GM12878 (cell line): ENCODE measurements at regions not wholly inside any gene's neighbourhood (a gene's known extent, or its start where the extent isn't known, plus 50 kb on each side); places are given as distances from the start of the nearest gene placed in this dataset.

Experiments used
- DPF2 ChIP-seq: fragments of 450-650 bp; IDR thresholded peaks from 2 replicates; pipeline ENCODE4 v1.6.1; 2017; ENCODE audit warnings: mild to moderate bottlenecking
- EP300 ChIP-seq, 2 experiments: fragments of 150-350 bp in 1 of 2; IDR thresholded peaks; 2 replicates each; pipeline ENCODE4 v1.6.1; 2011 to 2012; ENCODE audit warnings: low read depth in 2 of 2, low read length in 2 of 2, borderline replicate concordance in 1 of 2, improper control_type of control experiment in 1 of 2, inconsistent platforms in 1 of 2; ENCODE audit not compliant: control insufficient read depth in 1 of 2
- POLR2A ChIP-seq: IDR thresholded peaks from 2 replicates; pipeline ENCODE4 v1.6.1; 2011; ENCODE audit warnings: low read depth, mild to moderate bottlenecking, low read length
- USF2 ChIP-seq: IDR thresholded peaks from 2 replicates; pipeline ENCODE4 v1.6.1; 2011; ENCODE audit warnings: low read depth, low read length, improper control_type of control experiment, borderline replicate concordance
- ZNF274 ChIP-seq: IDR thresholded peaks from one replicate; pipeline ENCODE4 v1.8.0; 2011; ENCODE audit not compliant: insufficient read length, insufficient read depth
- TF ChIP-seq, protein P1 (sequence below), 3 experiments: IDR thresholded peaks in 2 of 3; conservative IDR thresholded peaks in 1 of 3; 2 replicates each; pipeline ENCODE4 v1.5.1; 2011; ENCODE audit warnings: low read depth in 3 of 3, low read length in 3 of 3, mild to moderate bottlenecking in 3 of 3, control low read depth in 2 of 3, moderate library complexity in 2 of 3, inconsistent platforms in 1 of 3, mixed read lengths in 1 of 3; ENCODE audit not compliant: control insufficient read depth in 2 of 3, insufficient read depth in 1 of 3; ENCODE audit errors: extremely low read depth in 1 of 3

GRCh38 chr11:92556431-92556830 is 331.8 kb downstream of the FAT3 start:
- TF ChIP-seq, protein P1, sequence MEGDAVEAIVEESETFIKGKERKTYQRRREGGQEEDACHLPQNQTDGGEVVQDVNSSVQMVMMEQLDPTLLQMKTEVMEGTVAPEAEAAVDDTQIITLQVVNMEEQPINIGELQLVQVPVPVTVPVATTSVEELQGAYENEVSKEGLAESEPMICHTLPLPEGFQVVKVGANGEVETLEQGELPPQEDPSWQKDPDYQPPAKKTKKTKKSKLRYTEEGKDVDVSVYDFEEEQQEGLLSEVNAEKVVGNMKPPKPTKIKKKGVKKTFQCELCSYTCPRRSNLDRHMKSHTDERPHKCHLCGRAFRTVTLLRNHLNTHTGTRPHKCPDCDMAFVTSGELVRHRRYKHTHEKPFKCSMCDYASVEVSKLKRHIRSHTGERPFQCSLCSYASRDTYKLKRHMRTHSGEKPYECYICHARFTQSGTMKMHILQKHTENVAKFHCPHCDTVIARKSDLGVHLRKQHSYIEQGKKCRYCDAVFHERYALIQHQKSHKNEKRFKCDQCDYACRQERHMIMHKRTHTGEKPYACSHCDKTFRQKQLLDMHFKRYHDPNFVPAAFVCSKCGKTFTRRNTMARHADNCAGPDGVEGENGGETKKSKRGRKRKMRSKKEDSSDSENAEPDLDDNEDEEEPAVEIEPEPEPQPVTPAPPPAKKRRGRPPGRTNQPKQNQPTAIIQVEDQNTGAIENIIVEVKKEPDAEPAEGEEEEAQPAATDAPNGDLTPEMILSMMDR (IDR thresholded peaks at IDR 0.05 in 2 of 3, conservative IDR thresholded peaks at IDR 0.05 in 1 of 3; ENCODE audit: control insufficient read depth in 2 of 3, extremely low read depth in 1 of 3, insufficient read depth in 1 of 3, low read depth in 3 of 3, low read length in 3 of 3), result no peak
- TF ChIP-seq ZNF274, result no peak
- no peak for TF ChIP-seq USF2
- TF ChIP-seq DPF2, result no peak
- no peak for TF ChIP-seq POLR2A
- TF ChIP-seq EP300 (IDR thresholded peaks at IDR 0.05; ENCODE audit: borderline replicate concordance in 1 of 2, control insufficient read depth in 1 of 2, low read depth in 2 of 2, low read length in 2 of 2), result no peak
